ENCODE measurements at regions not wholly inside any gene's neighbourhood (a gene's known extent, or its start where the extent isn't known, plus 50 kb on each side); places are given as distances from the start of the nearest gene placed in this dataset.

DNA sequence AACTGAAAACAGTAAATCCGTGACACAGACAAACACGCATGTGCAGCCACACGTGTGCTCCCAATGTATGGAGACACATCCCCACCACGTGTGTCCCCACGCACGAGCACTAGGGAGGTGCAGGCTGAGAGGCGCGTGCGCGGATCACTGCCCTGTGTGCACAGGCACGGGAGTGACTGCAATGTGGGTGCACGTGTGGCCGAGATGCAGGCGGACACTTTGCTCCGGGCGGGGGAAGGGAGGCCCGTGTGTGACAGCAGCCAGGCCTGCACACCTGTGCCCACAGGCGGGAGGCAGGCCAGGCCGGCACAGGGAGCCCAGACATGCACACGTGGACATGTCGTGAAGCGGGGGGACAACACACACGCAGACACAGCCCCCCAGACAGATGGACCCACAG, 77.0 kb downstream of the PTPRS start:
- TF ChIP-seq, protein P1, sequence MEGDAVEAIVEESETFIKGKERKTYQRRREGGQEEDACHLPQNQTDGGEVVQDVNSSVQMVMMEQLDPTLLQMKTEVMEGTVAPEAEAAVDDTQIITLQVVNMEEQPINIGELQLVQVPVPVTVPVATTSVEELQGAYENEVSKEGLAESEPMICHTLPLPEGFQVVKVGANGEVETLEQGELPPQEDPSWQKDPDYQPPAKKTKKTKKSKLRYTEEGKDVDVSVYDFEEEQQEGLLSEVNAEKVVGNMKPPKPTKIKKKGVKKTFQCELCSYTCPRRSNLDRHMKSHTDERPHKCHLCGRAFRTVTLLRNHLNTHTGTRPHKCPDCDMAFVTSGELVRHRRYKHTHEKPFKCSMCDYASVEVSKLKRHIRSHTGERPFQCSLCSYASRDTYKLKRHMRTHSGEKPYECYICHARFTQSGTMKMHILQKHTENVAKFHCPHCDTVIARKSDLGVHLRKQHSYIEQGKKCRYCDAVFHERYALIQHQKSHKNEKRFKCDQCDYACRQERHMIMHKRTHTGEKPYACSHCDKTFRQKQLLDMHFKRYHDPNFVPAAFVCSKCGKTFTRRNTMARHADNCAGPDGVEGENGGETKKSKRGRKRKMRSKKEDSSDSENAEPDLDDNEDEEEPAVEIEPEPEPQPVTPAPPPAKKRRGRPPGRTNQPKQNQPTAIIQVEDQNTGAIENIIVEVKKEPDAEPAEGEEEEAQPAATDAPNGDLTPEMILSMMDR (IDR thresholded peaks at IDR 0.05; ENCODE audit: low read depth, low read length) = no peak
- TF ChIP-seq EZH2phosphoT487 (IDR thresholded peaks at IDR 0.05; ENCODE audit: low read depth) = no peak

All from OCI-LY3 (cell line).